ENCODE measurements at regions not wholly inside any gene's neighbourhood (a gene's known extent, or its start where the extent isn't known, plus 50 kb on each side); places are given as distances from the start of the nearest gene placed in this dataset.

GRCh38 chr5:120229036-120229435, 235.1 kb upstream of the PRR16 start:
- Histone ChIP-seq H3K4me1 (no peaks in the 10 kb centered on the region), H3K27ac (no peak overlapping the region), H3K4me3 (no peak overlapping the region), H3K9me3 (peaks cover 0 to 3% of the 10 kb centered on the region in 2 donors), H3K27me3 (no peaks in the 10 kb centered on the region), H3K36me3 (no peaks in the 10 kb centered on the region)
- no peak for DNase-seq (ENCODE audit: low spot score in 2 of 2)
- intact Hi-C loops (cut with DNase I), result no loop called here
- TF ChIP-seq, protein P1, sequence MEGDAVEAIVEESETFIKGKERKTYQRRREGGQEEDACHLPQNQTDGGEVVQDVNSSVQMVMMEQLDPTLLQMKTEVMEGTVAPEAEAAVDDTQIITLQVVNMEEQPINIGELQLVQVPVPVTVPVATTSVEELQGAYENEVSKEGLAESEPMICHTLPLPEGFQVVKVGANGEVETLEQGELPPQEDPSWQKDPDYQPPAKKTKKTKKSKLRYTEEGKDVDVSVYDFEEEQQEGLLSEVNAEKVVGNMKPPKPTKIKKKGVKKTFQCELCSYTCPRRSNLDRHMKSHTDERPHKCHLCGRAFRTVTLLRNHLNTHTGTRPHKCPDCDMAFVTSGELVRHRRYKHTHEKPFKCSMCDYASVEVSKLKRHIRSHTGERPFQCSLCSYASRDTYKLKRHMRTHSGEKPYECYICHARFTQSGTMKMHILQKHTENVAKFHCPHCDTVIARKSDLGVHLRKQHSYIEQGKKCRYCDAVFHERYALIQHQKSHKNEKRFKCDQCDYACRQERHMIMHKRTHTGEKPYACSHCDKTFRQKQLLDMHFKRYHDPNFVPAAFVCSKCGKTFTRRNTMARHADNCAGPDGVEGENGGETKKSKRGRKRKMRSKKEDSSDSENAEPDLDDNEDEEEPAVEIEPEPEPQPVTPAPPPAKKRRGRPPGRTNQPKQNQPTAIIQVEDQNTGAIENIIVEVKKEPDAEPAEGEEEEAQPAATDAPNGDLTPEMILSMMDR (IDR thresholded peaks at IDR 0.05), result no peak

- H3K27ac ChIP-seq, result no peak overlapping the region
- H3K9me3 ChIP-seq, result peaks cover 0 to 16% of the 10 kb centered on the region in 2 donors
- H3K27me3 ChIP-seq, result no peaks in the 10 kb centered on the region
- no peaks in the 10 kb centered on the region for H3K4me1 ChIP-seq
- no peaks in the 10 kb centered on the region for H3K36me3 ChIP-seq
- intact Hi-C loops (cut with DNase I), result no loop called here
- no peak for DNase-seq (ENCODE audit: low spot score in 2 of 2)
- TF ChIP-seq, protein P1 (IDR thresholded peaks at IDR 0.05), result no peak
- H3K4me3 ChIP-seq, result no peak overlapping the region
Measured at GRCh38 chr5:120231563-120231962, 232.5 kb upstream of the PRR16 start.

- Histone ChIP-seq H3K27ac (no peak overlapping the region), H3K4me1 (no peaks in the 10 kb centered on the region), H3K9me3 (peaks cover 0 to 13% of the 10 kb centered on the region in 2 donors), H3K36me3 (no peaks in the 10 kb centered on the region), H3K27me3 (no peaks in the 10 kb centered on the region), H3K4me3 (no peak overlapping the region)
- DNase-seq (ENCODE audit: low spot score in 2 of 2), result no peak
- intact Hi-C loops (cut with DNase I), result no loop called here
- TF ChIP-seq, protein P1 (IDR thresholded peaks at IDR 0.05), result no peak
Measured at GRCh38 chr5:120236360-120236759, 227.7 kb upstream of the PRR16 start.

DNA sequence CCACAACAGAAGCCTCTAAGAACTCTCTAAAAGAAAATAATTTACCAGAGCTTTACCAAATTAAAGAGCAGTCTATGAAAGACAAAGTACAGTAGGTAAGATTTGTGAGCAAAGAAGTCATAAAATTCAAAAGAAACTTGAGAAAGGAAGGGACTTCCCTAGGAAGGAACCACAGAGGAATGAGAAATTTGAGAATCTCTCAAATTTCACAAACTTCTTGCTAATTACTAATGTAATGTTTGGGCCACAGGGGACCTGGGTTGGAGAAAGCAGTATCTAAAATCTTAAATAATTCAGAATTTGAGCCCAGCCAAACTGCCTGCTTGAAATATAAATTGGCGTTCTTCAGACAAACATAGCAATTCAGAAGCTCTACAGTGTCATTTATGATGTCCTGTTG, 225.0 kb upstream of the PRR16 start:
- TF ChIP-seq, protein P1 (IDR thresholded peaks at IDR 0.05), result no peak
- intact Hi-C loops (cut with DNase I), result no loop called here

GRCh38 chr5:120240706-120241105, 223.4 kb upstream of the PRR16 start:
- Histone ChIP-seq H3K9me3 (peaks cover 0 to 6% of the 10 kb centered on the region in 2 donors), H3K4me3 (no peak overlapping the region), H3K4me1 (no peaks in the 10 kb centered on the region), H3K27me3 (no peaks in the 10 kb centered on the region), H3K36me3 (no peaks in the 10 kb centered on the region), H3K27ac (no peak overlapping the region)
- DNase-seq (ENCODE audit: low spot score in 2 of 2), result no peak
- intact Hi-C loops (cut with DNase I), result no loop called here
- TF ChIP-seq, protein P1 (IDR thresholded peaks at IDR 0.05), result no peak

More for the DNA sequence above, 225.0 kb upstream of the PRR16 start:
- peaks cover 0 to 13% of the 10 kb centered on the region in 2 donors for H3K9me3 ChIP-seq
- DNase-seq (ENCODE audit: low spot score in 2 of 2), result no peak
- no peak overlapping the region for H3K4me3 ChIP-seq
- no peak overlapping the region for H3K27ac ChIP-seq
- H3K36me3 ChIP-seq, result no peaks in the 10 kb centered on the region
- no peaks in the 10 kb centered on the region for H3K27me3 ChIP-seq
- H3K4me1 ChIP-seq, result no peaks in the 10 kb centered on the region

DNA sequence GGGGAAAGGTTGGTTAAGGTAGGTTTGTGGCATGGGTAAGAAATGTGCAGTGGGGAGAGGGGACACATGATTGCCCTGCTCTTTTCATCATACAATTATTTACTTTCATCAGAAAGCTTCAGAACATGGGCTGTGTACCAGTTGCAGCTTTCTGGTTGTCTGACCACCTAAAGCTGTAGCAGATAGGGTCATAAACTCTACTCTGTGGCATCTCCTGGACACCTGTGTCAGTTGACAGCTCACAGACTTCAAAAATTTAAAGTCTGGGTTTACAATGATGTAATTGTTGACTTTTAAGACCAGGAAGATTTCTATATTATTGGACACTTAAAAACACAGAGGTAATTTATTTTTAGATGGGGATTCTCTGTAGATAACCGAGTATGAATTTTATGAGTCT, 222.7 kb upstream of the PRR16 start:
- intact Hi-C loops (cut with DNase I), result no loop called here
- peaks cover 0 to under 1% of the 10 kb centered on the region in 2 donors for H3K9me3 ChIP-seq
- H3K4me3 ChIP-seq, result no peak overlapping the region
- DNase-seq (ENCODE audit: low spot score in 2 of 2), result no peak
- TF ChIP-seq, protein P1 (IDR thresholded peaks at IDR 0.05), result no peak
- H3K4me1 ChIP-seq, result no peaks in the 10 kb centered on the region
- H3K27me3 ChIP-seq, result no peaks in the 10 kb centered on the region
- H3K27ac ChIP-seq, result no peak overlapping the region
- H3K36me3 ChIP-seq, result no peaks in the 10 kb centered on the region
